Calu3 (cell line): ENCODE measurements at regions not wholly inside any gene's neighbourhood (a gene's known extent, or its start where the extent isn't known, plus 50 kb on each side); places are given as distances from the start of the nearest gene placed in this dataset.
"Not testable (repeated sequence)": the region's sequence is repeated elsewhere in the genome, so short reads cannot be mapped to it uniquely, and the experiment has no call there.

ENCODE experiments used
- BruUV-seq: library from RNA; stranded (reverse); fragments of 400-500 nt; replicated peaks from 2 replicates; lab custom pipeline; 2021; lab: Mats Ljungman, UMichigan
- CTCF ChIA-PET: fragments of 300-600 bp; sonication (Branson Sonifier 250); formaldehyde crosslinking; loops from one replicate; lab custom pipeline; 2022; ENCODE audit warnings: antibody characterized with exemption; lab: Charles Lee
- DNase-seq: peaks from one replicate; pipeline ENCODE4 v3.0.0; 2022
- H3K27ac Mint-ChIP-seq: one replicate; pipeline ENCODE4 v1.8.0; 2022; ENCODE audit warnings: mixed read lengths; ENCODE audit not compliant: unreplicated experiment
- H3K27me3 Mint-ChIP-seq: one replicate; pipeline ENCODE4 v1.8.0; 2022; ENCODE audit warnings: mixed read lengths; ENCODE audit not compliant: unreplicated experiment
- H3K36me3 Mint-ChIP-seq: one replicate; pipeline ENCODE4 v1.8.0; 2022; ENCODE audit warnings: mild to moderate bottlenecking, moderate library complexity, mixed read lengths; ENCODE audit not compliant: insufficient read depth, unreplicated experiment
- H3K4me1 Mint-ChIP-seq: one replicate; pipeline ENCODE4 v1.8.0; 2022; ENCODE audit warnings: mild to moderate bottlenecking, low read depth, mixed read lengths; ENCODE audit not compliant: unreplicated experiment
- H3K4me3 Mint-ChIP-seq: one replicate; pipeline ENCODE4 v1.8.0; 2022; ENCODE audit warnings: mild to moderate bottlenecking, low read depth, moderate library complexity, mixed read lengths; ENCODE audit not compliant: unreplicated experiment
- H3K9me3 Mint-ChIP-seq: one replicate; pipeline ENCODE4 v1.8.0; 2022; ENCODE audit warnings: low read depth, mixed read lengths; ENCODE audit not compliant: unreplicated experiment
- intact Hi-C: fragments of 100-400 bp; cut with micrococcal nuclease; formaldehyde crosslinking; loops from one replicate; pipeline ENCODE4 v1.10.0; 2022; ENCODE audit not compliant: unreplicated experiment
- TF ChIP-seq, protein P1 (sequence below): fragments of 200-600 bp; IDR thresholded peaks from one replicate; pipeline ENCODE4 v1.8.0; 2022; ENCODE audit warnings: antibody characterized with exemption; ENCODE audit not compliant: unreplicated experiment

DNA sequence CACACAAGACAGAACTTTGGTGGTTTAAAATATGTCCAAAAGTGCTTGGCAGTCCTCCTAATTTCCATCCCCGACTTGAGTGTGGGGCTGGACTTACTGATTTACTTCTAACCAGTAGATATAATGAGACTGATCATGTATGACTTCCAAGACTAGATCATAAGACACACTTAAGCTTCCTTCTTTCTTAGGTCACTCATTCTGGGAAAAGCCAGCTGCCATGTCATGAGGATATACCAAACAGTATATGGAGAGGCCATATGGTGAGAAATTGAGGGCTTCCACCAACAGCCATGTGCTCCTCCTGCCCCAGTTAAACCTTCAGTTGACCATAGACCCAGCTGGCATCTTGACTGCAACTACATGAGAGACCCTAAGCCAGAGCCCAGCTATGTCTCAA lies 282.8 kb upstream of the PROK2 start:
- intact Hi-C loops = no loop called here
- H3K9me3 Mint-ChIP-seq = no peaks in the 10 kb centered on the region
- no TSS peak for BruUV-seq
- no peak overlapping the region for H3K4me3 Mint-ChIP-seq
- H3K27ac Mint-ChIP-seq = no peak overlapping the region
- H3K4me1 Mint-ChIP-seq = no peaks in the 10 kb centered on the region
- CTCF ChIA-PET = no interaction called here
- TF ChIP-seq, protein P1, sequence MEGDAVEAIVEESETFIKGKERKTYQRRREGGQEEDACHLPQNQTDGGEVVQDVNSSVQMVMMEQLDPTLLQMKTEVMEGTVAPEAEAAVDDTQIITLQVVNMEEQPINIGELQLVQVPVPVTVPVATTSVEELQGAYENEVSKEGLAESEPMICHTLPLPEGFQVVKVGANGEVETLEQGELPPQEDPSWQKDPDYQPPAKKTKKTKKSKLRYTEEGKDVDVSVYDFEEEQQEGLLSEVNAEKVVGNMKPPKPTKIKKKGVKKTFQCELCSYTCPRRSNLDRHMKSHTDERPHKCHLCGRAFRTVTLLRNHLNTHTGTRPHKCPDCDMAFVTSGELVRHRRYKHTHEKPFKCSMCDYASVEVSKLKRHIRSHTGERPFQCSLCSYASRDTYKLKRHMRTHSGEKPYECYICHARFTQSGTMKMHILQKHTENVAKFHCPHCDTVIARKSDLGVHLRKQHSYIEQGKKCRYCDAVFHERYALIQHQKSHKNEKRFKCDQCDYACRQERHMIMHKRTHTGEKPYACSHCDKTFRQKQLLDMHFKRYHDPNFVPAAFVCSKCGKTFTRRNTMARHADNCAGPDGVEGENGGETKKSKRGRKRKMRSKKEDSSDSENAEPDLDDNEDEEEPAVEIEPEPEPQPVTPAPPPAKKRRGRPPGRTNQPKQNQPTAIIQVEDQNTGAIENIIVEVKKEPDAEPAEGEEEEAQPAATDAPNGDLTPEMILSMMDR = no peak
- no peaks in the 10 kb centered on the region for H3K36me3 Mint-ChIP-seq
- H3K27me3 Mint-ChIP-seq = peaks cover 88% of the 10 kb centered on the region
- no peak for DNase-seq

DNA sequence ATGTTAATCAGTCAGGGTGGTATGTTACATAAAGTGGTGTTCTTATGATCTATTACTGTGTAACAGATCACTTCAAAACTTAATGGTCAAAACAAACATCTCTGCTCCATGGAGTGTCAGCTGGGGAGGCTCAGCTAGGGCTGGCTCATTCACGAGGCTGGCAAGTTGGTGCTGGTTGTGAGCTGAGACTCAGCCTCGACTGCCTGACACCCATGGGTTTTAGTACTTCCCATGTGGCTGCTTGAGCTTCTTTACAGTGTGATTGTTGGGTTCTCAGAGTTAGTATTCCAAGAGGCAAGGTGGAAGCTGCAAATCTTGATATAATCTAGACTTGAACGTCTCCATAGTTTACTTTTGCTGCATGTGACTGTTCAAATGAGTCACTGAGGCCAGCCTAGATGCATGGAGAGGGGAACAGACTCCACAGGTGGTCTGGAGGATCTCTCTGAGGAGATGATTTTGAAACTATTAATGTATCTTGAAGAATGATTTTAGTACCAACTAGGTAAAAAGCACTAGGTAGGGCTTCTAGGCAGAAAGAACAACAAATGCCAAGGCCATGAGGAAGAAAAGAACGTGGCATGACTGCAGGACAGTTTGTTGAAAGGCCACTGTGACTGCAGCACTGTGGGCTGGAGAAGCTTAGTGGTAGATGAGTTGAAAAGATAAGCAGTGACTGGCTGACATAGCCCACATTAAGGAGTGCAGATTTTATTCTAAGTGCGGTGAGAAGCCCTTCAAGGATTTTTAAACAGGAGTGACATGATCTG lies 281.1 kb upstream of the PROK2 start:
- TF ChIP-seq, protein P1 = no peak
- intact Hi-C loops = no loop called here
- H3K9me3 Mint-ChIP-seq = no peaks in the 10 kb centered on the region
- no peak overlapping the region for H3K27ac Mint-ChIP-seq
- no TSS peak for BruUV-seq
- H3K4me3 Mint-ChIP-seq = no peak overlapping the region
- no peaks in the 10 kb centered on the region for H3K4me1 Mint-ChIP-seq
- CTCF ChIA-PET = no interaction called here
- no peaks in the 10 kb centered on the region for H3K36me3 Mint-ChIP-seq
- peaks cover 82% of the 10 kb centered on the region for H3K27me3 Mint-ChIP-seq
- no peak for DNase-seq

DNA sequence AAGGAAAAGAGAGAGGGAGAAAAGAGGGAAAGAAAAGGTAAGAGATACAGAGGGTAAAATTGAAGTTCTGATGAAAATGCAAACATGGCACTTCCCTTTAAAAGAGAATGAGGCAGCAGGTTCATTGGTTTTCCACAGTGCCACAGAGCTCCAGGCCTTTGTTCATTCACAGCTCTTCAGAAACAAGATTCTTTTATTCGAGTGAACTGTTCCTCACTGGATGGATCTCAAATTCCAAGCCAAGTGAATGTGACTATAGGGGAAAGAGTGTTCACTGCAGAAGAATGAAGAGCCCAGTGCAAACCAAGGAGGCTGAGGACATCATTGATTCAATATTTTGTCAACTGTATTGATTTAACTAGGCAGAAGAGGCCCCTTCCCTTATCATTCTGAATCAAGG lies 280.3 kb upstream of the PROK2 start:
- Mint-ChIP-seq H3K36me3 (no peaks in the 10 kb centered on the region), H3K27ac (no peak overlapping the region), H3K4me1 (no peaks in the 10 kb centered on the region), H3K4me3 (no peak overlapping the region), H3K27me3 (peaks cover 78% of the 10 kb centered on the region), H3K9me3 (no peaks in the 10 kb centered on the region)
- intact Hi-C loops = no loop called here
- TF ChIP-seq, protein P1 = no peak
- DNase-seq = no peak
- BruUV-seq = no TSS peak
- CTCF ChIA-PET = no interaction called here

DNA sequence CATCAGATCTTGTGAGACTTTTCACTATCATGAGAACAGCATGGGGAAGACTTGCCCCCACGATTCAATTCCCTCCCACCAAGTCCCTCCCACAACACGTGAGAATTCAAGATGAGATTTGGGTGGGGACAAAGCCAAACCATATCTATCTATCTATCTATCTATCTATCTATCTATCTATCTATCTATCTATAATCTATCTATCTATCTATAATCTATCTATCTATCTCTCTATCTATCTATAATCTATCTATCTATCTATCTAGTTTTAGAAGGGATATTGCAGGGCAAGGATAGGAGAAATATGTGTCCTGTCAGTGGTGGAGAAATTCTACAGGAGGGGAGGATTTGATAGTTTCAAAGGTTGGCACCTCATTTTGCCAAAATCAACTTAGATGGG lies 279.8 kb upstream of the PROK2 start:
- DNase-seq, intact Hi-C loops, H3K4me3 Mint-ChIP-seq, H3K27ac Mint-ChIP-seq, H3K4me1 Mint-ChIP-seq, H3K36me3 Mint-ChIP-seq, CTCF ChIA-PET, H3K9me3 Mint-ChIP-seq, BruUV-seq: not testable (repeated sequence)
- H3K27me3 Mint-ChIP-seq = peaks cover 77% of the 10 kb centered on the region

DNA sequence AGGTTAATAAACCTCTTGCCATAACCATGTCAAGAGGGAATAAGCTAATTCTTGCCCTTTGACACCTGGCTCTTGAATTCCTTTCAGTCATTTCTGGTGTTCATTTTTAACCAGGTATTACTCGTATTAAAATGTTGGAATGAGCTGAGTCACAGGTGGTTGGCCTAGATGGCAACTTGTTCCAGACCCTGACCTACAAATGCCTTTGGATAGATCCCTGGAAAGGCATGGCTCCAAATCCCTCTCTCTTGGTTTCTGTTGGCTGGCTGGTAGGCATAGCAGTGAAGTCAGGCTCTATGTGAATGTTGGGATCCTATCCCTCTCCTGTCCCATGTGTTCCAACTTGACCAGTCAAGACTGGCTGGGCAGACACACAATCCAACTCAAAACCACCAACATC lies 277.1 kb upstream of the PROK2 start:
- peaks cover 54% of the 10 kb centered on the region for H3K27me3 Mint-ChIP-seq
- no peaks in the 10 kb centered on the region for H3K9me3 Mint-ChIP-seq
- H3K4me3 Mint-ChIP-seq = no peak overlapping the region
- no peaks in the 10 kb centered on the region for H3K4me1 Mint-ChIP-seq
- BruUV-seq = no TSS peak
- H3K27ac Mint-ChIP-seq = no peak overlapping the region
- no peak for DNase-seq
- H3K36me3 Mint-ChIP-seq = no peaks in the 10 kb centered on the region
- TF ChIP-seq, protein P1 = no peak
- intact Hi-C loops = no loop called here
- CTCF ChIA-PET = no interaction called here
